ENCODE measurements at regions not wholly inside any gene's neighbourhood (a gene's known extent, or its start where the extent isn't known, plus 50 kb on each side); places are given as distances from the start of the nearest gene placed in this dataset.
A peak's percentile ranks its signal among the peaks of the same experiment; 100 is the strongest.
"Not testable (repeated sequence)": the region's sequence is repeated elsewhere in the genome, so short reads cannot be mapped to it uniquely, and the experiment has no call there.

DNA sequence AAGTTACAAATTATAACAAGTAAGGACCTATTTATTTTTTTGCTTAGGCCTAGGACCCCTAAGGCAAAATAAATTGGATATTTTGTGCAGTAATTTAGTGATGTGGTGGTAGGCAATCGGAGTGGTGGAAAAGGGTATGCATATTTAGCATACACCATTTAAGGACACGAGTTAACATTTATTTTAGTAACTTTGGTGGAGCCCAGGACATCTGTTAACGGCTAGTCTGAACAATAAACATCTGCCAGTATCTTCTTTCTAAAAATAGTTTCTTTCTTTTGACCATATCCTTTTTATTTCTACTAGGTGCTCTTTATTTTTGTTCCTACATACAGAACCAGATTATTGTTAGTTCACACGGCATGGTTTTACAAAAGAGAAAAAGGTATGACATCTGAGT, 326.3 kb downstream of the CHL1 start:
- DNase-seq (ENCODE audit: low read depth): no peak

DNA sequence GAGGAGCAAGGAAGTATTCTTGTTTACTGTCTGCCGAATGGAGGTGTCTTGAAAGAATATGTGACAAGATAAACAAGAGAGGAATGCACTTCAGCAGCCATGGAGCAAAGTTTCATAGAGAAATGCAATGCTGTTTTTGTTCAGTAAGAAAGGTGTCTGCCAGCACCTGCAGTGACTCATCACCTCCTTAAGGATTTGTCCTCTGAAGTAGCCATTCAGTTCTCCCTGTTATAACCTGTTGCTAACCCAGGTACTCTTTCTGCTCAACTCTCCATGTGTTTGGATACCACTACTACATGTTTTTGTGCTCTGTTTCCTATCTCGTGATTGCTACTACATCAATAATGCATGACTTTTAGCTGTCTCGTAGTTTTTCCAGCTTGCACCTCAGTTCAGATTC, 328.9 kb downstream of the CHL1 start:
- DNase-seq (ENCODE audit: low read depth): no peak

DNA sequence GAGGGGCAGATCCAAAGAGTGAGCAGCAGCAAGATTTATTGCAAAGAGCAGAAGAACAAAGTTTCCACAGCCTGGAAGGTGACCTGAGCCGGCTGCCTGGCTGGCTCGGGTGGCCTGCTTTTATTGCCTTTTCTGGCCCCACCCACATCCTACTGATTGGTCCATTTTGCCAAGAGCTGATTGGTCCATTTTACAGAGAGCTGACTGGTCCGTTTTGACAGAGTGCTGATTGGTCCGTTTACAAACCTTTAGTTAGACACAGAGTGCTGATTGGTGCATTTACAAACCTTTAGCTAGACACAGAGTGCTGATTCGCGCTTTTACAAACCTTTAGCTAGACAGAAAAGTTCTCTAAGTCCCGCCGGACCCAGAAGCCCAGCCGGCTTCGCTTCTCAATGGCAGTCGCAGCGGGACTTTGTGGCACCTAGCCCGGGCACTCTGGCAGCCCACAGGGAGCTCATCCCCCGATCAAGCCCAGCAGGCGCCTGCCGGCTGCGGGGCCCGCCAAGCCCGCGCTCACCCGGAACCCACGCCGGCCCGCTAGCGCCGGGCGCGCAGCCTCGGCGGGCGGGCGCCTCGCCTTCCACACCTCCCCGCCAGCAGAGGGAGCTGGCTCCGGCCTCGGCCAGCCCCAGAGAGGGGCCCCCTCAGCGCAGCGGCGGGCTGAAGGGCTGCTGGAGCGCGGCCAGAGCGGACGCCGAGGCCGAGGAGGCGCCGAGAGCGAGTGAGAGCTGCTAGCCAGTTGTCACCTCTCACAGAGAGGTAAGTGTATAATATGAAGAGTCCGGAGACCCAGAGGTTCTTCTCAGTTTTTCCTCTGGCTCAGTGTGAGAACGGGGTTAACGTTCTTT, 339.2 kb downstream of the CHL1 start:
- DNase-seq (ENCODE audit: low read depth): no peak

DNA sequence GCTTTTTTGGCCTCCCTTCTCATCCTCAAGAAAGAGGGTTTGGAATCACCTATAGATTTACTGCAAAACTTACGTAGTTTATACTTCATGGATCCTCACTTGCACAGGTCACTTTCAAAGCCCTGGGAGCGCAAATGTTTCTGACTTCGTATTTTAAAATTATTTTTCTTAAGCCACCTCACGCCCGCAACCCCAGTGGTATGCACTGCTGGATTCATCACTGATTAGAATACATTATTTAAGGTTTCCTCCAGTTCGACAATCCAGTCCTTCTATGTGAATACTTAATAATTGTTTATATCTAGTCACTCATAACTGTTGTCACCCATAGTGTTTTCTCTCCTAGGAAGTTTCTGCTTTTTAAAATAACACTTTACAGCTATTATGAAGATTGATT, 339.9 kb downstream of the CHL1 start:
- no peak for DNase-seq (ENCODE audit: low read depth)

DNA sequence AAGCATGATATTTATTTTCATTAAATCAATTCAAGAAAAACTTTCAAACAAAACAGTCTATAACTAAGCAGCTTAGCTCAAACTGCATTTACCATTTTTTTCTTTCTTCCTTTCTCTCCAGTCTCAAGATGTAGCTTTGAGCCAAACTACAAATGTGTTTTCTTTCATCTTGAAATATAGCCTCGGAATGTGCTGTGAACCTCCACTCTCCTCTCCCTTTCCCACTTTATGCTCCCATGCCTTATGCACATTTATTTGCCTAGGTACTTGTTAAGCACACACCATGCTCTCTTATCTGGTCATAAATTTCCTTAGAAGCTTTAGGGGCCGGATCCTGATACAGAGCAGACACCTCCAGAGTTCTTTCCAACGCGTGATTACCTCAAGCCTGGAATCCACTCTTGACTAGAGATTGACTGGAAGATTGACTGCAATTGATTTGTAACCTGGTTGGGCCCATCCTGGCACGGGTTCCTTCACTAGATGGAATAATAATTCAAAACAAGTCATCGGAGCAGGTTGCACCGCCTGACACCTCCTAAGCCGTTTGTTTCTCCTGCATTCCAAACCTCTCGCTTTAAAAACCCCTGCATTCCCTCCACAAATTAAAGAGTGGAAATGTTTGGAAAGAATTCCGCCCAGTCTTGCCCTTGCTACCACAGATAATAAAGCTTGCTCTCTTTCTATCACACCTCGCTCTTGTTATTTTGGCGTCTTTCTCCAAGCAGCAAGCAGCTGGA, 344.7 kb downstream of the CHL1 start:
- DNase-seq (ENCODE audit: low read depth): no peak

DNA sequence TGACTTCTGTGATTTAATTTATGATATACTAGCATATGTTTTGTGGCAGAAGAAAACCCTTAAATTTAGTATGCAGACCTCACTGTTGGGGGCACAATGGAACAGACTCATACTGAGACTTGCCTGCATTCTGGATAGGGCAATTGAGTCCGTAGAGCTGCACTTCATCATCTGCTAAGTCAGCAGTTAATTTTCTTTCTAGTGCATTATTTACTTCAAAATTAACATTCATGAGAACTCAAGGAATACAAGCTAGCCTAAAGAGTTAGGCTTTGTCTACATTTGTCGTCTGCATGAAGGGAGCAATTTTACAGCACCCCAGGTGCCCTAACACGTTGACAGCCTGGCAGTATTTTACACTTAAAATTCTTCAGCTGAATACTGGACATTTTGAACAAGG, 345.5 kb downstream of the CHL1 start:
- no peak for DNase-seq (ENCODE audit: low read depth)

DNA sequence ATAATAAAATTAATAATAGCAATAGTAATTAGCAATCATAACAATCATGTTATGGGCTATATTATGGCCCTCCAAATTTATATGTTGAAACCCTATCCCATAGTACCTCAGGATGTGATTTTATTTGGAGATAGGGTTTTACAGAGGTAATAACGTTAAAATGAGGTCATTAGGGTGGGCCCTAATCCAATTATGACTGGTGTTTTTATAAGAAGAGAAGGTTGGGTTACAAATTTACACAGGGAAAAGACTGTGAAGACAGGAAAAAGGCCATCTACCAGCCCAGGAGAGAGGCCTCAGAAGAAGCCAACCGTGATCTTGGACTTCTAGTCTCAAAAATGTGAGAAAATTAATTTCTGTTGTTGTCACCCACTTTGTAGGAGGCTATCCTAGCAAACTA, 353.1 kb downstream of the CHL1 start:
- no peak for DNase-seq (ENCODE audit: low read depth)

DNA sequence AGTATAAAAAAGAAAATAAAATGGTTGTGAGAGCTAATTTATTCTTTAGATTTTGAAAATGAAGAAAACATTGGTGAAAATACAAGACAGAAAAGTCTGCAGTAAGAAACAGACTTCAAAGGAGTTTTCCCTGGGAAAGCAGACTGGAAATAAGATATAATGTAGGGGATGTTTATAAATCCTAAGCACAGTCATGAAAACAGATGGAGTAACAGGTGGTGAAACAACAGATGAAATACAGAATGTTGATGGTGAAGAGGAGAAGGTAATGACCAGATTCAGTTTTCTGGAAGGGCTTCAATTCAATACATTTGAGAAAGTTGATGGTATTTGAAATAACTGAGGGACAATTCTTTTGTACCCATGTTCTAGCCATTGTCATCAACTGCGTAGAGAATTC, 353.9 kb downstream of the CHL1 start:
- DNase-seq (ENCODE audit: low read depth): no peak

DNA sequence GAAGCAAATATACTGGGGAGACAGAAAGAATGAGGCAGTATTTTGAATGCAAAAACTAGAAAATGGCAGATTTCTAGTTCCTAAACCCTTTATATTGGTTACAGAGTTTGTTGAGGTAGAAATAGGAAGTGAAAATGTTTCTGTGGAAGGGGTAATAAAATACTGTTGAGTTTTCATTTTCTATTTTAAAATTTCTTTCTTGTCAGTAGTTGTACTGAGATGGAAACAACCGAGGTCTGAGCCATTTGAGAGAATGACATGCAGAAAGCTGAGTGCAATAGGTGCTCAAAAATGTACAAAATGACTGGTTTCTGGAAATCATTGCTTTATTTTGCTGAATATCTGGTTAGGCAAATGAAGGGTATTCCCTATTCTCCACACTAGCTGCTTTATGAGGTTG, 361.4 kb downstream of the CHL1 start:
- no peak for DNase-seq (ENCODE audit: low read depth)

DNA sequence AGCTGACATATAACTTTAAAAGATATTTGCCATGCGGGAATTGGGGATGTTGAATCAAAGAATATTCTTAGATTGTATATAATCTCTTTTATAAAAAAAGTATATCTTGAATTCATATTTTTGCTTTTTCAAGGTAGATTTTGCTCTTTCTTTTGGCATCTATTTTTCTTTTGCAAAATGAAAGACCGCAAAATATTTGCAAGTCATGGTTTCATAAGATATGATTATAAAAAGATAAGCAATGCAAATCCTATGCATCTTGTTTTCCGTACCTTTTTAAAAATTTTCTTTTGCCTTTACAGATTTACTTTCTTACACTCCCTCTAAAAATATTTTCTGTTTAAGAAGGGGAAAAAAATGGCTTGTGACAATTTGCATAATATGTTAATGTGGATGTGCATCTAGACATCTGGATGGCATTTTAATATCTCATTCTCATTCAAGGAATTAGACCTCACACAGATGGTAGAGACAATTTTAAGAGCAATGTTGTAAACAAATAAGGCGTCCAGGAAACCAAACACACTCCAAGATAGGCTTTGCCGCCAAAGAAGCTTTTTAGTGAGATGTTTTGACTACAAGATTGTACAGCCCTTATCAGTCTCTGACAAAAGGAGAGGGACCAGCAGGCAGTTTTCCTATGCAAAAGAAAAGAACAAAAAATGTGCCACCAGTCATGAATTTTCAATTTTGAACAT, 371.1 kb downstream of the CHL1 start:
- no peak for DNase-seq (ENCODE audit: low read depth)

DNA sequence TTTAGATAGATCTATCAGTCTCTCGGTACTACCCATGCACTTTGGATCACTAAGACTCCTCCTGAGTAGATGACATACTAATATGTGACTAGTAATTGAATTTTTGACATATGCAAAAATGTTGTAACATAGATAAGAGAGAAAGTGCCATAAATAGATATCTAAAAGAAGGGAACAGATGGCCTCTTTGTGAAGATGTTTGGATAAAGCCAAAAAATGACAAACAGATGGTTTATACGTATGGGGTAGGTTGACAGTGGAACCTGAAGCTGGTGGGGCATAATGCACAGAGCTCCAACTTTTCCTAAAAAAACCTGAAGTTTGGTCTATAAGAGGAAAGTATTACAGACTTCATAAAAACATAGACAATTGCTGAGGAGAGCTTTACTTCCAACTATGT, 383.0 kb downstream of the CHL1 start:
- DNase-seq (ENCODE audit: low read depth): not testable (repeated sequence)

DNA sequence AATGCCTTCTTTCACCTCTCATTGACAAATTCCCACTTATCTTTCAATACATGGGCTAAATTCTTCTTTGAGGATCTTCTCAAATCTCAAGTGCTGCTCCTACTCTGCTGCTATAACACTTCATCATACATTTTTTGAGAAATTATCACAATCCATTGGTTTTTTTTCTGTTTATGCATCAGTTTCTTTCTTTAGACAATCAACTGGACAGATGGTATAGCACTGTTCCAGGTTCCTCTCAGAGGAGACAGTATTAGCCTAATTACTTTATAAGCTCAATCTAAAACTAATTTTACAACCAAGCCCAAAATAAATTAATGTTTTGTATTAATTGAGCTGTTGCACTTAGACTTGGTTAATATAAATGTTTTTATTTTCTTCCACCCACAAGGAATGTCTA, 392.5 kb downstream of the CHL1 start:
- DNase-seq (ENCODE audit: low read depth): not testable (repeated sequence)

DNA sequence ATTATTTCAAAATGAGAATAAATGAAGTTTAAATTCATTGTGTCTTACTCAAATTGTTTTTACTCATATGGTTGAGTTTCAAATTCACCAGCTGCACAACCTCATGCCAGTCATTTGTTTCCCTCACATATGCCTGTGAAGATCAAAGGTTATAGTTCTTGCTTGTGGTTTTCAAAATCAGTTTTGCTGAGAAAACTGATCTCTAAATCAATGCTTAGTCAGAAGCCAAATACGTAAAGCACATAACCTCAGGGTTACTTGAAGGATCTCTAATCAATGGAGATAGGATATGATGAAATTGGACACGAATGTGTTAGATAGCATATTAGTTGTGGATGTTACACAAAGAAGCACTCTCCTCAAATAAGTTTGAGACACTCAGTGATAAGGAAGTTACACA, 400.7 kb downstream of the CHL1 start:
- not testable (repeated sequence) for DNase-seq (ENCODE audit: low read depth)

DNA sequence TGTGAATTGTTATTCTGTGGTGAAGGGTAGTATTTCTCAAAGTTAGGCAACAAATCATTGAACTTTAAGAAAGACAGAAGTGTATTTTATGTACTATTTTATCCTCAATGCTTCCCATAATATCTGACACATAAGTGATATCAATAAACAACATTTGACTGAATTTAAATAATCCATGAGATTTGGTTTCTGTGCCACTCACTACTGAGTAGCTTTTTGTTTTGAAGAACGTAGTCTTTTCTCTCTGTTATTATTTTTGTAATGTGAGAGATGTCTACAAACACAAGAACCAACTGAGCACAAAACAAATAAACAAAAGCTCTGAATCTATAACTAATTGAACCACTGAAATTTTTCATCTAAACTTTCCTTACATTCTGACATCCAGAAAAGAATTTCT, 401.2 kb downstream of the CHL1 start:
- DNase-seq (ENCODE audit: low read depth): not testable (repeated sequence)

DNA sequence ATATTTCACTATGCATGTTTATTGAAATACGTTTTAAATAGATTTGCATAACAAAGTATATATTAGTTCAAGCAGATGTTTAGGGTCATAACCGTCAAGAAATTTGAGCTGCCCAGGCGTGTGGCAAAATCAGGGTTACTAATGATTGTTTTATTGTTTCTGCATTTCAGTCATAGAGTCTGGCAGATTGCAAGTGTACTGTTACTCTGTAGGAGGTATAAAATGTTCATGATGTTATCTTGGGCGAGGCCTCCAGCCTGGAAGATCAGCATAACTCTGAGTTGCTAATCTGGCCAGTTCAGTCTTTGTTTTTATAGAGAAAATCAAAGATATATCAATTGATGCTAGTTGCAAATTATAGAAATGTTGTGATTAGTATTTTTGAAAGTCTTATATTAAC, 410.9 kb downstream of the CHL1 start:
- not testable (repeated sequence) for DNase-seq (ENCODE audit: low read depth)

DNA sequence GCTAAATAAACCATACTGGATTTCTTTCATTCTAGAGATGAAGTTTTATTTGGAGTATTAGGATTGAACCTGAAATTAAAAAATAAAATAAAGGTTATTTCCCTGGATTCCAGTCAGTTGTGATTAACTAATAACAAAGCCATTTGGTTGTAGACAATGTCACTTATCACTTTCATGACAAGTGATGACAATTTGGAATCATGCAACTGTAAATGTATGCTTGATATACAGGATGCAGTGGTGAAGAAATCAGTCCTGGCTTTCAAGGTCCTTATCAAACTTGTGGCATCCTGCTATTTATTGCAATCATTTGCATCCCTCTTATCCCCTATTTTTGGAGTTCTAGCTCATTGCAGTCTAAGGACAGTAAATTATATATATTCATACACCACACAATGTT, 425.2 kb downstream of the CHL1 start:
- DNase-seq (ENCODE audit: low read depth): no peak

DNA sequence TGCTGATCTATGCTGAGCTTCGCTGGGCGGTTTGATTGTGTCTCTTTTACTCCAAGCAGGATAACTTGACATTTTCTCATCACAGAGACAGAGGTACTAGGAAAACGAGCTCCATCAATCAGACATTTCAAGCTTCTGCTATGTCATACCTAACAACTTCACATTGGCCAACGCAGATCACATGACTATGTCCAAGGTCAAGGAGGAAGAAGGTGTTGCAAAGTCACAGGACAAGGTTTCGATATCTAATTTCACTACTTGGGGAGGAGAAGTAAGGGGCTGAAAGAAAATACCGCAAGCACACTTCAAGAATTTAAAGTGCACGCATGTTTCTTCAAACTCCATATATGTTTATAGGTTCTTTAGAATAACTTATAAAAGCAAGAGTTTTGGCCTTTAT, 425.8 kb downstream of the CHL1 start:
- no peak for DNase-seq (ENCODE audit: low read depth)

DNA sequence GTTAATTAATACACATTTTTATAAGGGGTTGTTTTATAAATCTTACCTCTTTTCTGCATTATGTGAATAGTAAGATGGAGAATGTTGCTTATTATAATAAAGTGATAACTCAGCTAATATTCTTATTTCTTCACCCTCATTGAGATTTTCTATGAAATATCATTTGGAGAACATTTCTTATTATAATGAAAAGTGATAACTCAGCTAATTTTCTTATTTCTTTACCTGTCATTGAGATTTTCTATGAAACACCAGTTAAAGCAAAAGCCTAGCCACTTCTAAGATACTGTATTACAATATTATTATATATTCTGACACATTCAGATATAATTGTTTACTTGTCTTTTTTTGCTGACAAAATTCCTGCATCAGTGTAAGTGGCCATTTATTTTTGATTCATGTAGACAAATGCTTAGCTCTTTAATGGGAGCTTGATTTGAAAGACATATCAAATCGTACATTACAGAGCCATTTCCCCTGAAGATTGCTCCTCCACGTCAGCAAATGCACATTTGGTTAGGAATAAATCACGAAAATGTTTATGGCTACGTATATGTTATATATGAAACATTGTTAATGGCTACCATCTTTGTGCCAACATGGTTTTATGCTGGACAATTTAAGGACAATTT, 427.5 kb downstream of the CHL1 start:
- no peak for DNase-seq (ENCODE audit: low read depth)

DNA sequence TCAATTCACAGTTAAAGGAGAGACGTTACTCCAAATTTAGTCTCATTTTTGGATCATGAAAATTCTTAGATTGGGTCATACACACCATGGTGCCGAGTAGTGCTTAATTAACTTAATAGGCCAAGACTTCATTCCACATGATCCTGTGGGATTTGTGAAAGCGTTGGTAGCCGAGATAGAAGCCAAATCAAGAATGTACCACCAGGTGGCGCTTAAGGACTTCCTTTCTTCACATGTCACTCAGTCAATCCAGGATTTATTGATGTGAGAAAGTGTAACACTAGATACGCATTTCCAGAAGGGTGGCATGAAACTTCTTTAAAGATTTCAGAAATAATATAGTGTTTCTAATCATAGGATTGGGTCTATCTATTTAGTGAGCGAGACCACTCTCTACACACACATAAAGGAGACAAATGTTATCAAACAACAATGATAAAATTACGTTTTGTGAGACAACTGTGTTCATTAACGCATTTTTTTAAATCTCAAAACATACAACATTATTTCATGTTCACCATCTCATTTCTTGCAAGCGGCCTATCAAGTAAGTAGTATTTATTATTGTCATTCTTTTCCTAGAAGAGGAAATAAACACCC, 436.1 kb downstream of the CHL1 start:
- DNase-seq (ENCODE audit: low read depth): peak; percentile 10

DNA sequence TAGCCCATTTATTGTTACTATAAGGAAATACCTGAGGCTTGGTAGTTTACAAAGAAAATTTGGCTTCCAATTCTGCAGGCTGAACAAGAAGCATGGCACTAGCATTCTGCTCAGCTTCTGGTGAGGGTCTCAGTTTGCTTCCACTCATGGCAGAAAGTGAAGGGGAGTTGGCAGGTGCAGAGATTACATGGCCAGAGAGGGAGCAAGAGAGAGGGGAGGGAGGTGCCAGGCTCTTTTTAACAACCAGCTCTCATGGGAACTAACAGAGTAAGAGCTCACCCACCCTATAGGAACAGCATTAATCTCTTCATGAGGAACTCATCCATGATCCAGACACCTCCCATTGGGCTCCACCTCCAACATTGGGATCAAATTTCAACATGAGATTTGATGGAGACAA, 437.9 kb downstream of the CHL1 start:
- DNase-seq (ENCODE audit: low read depth): no peak

DNA sequence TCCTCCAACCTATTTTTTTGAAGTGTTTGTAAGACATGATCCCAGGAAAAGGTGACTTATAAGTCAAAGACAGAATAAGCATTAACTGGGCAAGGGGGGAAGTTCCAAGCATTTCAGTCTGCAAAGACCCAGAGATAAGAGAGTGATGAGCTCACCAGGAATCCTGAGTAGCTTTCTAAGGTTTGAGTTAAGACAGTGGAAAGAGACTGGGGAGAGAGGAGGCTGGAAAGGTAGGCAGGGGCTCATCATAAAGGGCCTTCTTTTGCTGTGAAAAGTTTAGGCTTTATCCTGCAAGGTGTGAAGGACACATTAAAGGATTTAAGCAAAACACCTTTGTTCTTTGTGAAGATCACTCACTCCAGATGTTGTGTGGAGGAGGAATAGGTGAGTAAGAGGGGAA, 438.8 kb downstream of the CHL1 start:
- DNase-seq (ENCODE audit: low read depth): no peak

DNA sequence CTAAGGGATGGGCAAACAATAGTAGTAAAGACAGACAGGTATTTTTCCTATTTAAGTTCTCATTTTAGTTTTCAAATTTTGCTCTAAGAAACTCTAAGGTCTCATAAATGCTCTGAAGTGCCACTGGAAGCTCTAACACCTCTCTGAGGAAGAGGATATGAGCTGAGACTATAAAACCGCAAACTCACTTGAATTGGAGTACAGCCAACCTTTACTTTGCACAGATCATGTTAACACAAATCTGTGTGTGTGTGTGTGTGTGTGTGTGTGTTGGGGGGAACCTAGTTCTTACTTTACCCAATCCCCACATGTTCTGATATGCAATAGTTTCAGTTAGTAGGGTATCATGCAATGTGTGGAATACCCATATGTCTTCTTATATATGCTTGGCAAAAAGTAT, 446.8 kb downstream of the CHL1 start:
- DNase-seq (ENCODE audit: low read depth): no peak

All from stromal cell of bone marrow (primary cell).